ENCODE measurements at regions not wholly inside any gene's neighbourhood (a gene's known extent, or its start where the extent isn't known, plus 50 kb on each side); places are given as distances from the start of the nearest gene placed in this dataset.

DNA sequence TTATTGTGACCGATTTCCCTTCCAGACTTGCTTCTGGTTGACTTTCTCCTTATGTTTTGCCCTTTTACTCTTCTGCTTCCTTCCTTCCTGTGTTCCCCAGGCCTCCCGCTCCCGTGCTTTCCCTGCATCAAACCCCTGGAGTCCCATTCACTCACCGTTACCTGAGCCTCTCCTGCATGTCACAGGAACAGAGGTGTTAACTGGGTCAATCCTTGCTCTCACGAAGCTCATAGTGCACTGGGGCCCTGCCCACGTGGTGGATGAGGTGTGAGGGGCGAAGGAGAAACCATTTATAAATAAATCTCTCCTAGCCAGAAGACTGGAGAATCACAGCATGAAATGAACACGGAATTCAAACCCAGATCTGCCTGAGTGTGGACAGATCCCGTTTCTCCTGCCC is 83.1 kb upstream of the MSX1 start:
- no peaks in the 10 kb centered on the region for H3K36me3 ChIP-seq
- no peaks in the 10 kb centered on the region for H3K27me3 ChIP-seq (replicated peaks in 1 of 7)
- no peak overlapping the region for H3K27ac ChIP-seq
- no peak for TF ChIP-seq POLR2A (IDR thresholded peaks at IDR 0.05)
- no peak for TF ChIP-seq POLR2AphosphoS5 (IDR thresholded peaks at IDR 0.05)
- TF ChIP-seq, protein P1, sequence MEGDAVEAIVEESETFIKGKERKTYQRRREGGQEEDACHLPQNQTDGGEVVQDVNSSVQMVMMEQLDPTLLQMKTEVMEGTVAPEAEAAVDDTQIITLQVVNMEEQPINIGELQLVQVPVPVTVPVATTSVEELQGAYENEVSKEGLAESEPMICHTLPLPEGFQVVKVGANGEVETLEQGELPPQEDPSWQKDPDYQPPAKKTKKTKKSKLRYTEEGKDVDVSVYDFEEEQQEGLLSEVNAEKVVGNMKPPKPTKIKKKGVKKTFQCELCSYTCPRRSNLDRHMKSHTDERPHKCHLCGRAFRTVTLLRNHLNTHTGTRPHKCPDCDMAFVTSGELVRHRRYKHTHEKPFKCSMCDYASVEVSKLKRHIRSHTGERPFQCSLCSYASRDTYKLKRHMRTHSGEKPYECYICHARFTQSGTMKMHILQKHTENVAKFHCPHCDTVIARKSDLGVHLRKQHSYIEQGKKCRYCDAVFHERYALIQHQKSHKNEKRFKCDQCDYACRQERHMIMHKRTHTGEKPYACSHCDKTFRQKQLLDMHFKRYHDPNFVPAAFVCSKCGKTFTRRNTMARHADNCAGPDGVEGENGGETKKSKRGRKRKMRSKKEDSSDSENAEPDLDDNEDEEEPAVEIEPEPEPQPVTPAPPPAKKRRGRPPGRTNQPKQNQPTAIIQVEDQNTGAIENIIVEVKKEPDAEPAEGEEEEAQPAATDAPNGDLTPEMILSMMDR (IDR thresholded peaks at IDR 0.05 in 8 of 11, conservative IDR thresholded peaks at IDR 0.05 in 3 of 11) = no peak
- no peak overlapping the region for H3K4me3 ChIP-seq
- DNase-seq = no peak
- peaks cover 0 to 15% (median 0%) of the 10 kb centered on the region in 8 donors for H3K9me3 ChIP-seq
- no peaks in the 10 kb centered on the region for H3K4me1 ChIP-seq
- WGBS, 5 donors = 65 to 79% (median 70%) methylated on average over 9 of the region's 9 CpGs
- intact Hi-C loops (cut with DNase I; ENCODE audit: low total_unique reads) = no loop called here

DNA sequence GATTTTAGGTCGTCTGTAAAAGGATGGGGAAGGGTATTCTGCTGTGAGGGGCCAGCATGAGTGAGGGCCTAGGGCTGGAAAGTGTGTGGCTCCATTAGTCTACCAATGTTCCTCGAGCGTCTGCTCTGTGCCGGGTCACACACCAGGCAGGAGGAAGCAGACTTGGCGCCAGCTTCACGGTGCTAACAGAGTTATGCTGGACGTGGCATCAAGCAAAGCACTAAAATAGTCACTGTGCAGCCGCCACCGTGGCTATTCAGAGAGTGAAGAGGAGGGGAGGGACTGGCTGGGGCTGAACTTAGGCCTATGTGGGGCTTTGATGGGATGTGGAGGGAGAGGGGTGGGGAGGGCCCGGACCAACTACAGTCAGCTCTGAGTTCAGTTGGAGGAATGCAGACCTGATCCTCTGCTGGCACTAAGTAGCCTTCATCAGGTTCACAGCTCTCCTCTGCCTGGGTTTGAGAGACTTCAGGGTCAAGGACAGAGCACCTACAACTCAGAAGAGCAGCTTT is 83.9 kb upstream of the MSX1 start:
- no peak for DNase-seq
- Histone ChIP-seq H3K9me3 (peaks cover 0 to 11% (median 0%) of the 10 kb centered on the region in 8 donors), H3K27me3 (replicated peaks in 1 of 7) (no peaks in the 10 kb centered on the region), H3K4me1 (no peaks in the 10 kb centered on the region), H3K36me3 (no peaks in the 10 kb centered on the region), H3K4me3 (no peak overlapping the region), H3K27ac (no peak overlapping the region)
- TF ChIP-seq, protein P1 (IDR thresholded peaks at IDR 0.05 in 8 of 11, conservative IDR thresholded peaks at IDR 0.05 in 3 of 11) = no peak
- TF ChIP-seq POLR2AphosphoS5 (IDR thresholded peaks at IDR 0.05) (no peak), POLR2A (IDR thresholded peaks at IDR 0.05) (no peak)
- intact Hi-C loops (cut with DNase I; ENCODE audit: low total_unique reads) = no loop called here
- 72 to 76% (median 76%) methylated on average over 10 of the region's 10 CpGs for WGBS, 5 donors

DNA sequence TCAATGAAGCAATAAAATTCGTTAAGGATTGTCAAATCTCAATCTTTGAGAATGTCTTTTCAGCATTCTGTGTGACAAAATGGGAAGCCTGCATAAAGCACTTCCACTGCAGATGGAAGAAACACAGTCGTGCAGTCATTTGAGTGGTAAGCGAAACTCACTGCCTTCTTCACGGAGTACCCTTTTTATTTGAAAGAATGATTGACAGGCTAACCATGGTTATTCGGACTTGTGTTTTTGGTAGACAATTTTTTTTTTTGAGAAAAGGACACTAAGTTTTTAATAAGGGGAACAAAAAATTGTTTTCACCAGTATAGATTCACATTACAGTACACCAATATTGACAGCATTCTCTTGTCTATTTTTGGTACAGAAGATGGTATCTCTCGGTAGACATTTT is 86.9 kb upstream of the MSX1 start:
- Histone ChIP-seq H3K4me1 (no peaks in the 10 kb centered on the region), H3K4me3 (no peak overlapping the region), H3K9me3 (peaks cover 0 to 3% (median 0%) of the 10 kb centered on the region in 8 donors), H3K27me3 (replicated peaks in 1 of 7) (no peaks in the 10 kb centered on the region), H3K27ac (no peak overlapping the region), H3K36me3 (no peaks in the 10 kb centered on the region)
- DNase-seq = no peak
- TF ChIP-seq POLR2A (IDR thresholded peaks at IDR 0.05) = no peak
- TF ChIP-seq, protein P1 (IDR thresholded peaks at IDR 0.05 in 8 of 11, conservative IDR thresholded peaks at IDR 0.05 in 3 of 11) = no peak
- TF ChIP-seq POLR2AphosphoS5 (IDR thresholded peaks at IDR 0.05) = no peak
- WGBS, 5 donors = 70 to 89% (median 85%) methylated on average over 6 of the region's 6 CpGs
- intact Hi-C loops (cut with DNase I; ENCODE audit: low total_unique reads) = no loop called here

DNA sequence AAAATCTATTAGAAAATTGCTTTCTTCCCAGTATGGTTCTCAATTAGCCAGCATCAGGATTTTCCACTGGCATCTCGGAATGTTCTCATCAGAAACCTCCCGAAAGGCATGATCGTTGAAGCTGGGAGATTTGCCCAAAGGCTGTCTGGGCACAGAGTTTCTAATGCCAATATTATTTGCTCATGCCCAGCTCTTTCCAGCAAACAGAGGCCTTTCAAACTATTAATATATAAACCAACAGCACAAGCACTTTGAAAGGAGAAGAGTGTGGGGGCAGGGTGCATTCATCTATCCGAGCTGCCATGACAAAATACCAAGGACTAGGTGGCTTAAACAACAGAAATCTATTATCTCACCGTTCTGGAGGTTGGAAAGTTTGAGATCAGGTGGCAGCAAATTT is 88.3 kb upstream of the MSX1 start:
- H3K27me3 ChIP-seq (replicated peaks in 1 of 7) = no peaks in the 10 kb centered on the region
- no peaks in the 10 kb centered on the region for H3K9me3 ChIP-seq
- H3K4me3 ChIP-seq = no peak overlapping the region
- 82 to 88% (median 86%) methylated on average over 5 of the region's 5 CpGs for WGBS, 5 donors
- H3K27ac ChIP-seq = no peak overlapping the region
- H3K4me1 ChIP-seq = no peaks in the 10 kb centered on the region
- no peak for TF ChIP-seq POLR2AphosphoS5 (IDR thresholded peaks at IDR 0.05)
- TF ChIP-seq, protein P1 (IDR thresholded peaks at IDR 0.05 in 8 of 11, conservative IDR thresholded peaks at IDR 0.05 in 3 of 11) = no peak
- TF ChIP-seq POLR2A (IDR thresholded peaks at IDR 0.05) = no peak
- no peaks in the 10 kb centered on the region for H3K36me3 ChIP-seq
- intact Hi-C loops (cut with DNase I; ENCODE audit: low total_unique reads) = no loop called here
- DNase-seq = no peak

Measured in spleen (tissue), 11 donors.